ENCODE measurements at regions not wholly inside any gene's neighbourhood (a gene's known extent, or its start where the extent isn't known, plus 50 kb on each side); places are given as distances from the start of the nearest gene placed in this dataset.
A peak's percentile ranks its signal among the peaks of the same experiment; 100 is the strongest.

DNA sequence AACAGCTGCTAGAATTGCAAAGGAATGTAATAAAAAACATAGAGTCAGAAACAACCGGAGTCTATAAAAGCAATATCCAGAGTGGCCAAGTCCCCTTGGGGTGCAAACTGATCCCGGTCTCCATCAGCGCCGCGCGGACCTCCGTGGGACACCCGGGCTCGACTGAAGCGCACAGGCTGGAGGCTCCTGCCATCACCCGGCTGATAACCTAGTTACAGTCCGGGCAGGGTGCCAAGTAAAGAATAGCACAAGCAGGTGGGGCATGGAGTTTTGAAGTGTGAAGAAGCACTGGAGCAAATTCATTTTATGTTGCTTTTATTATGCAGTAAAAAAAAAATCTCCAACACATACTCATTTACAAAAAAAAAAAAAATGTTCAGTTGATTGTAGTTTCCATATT lies 205.1 kb upstream of the GMDS start:
- H3K9me3 ChIP-seq (ENCODE audit: control insufficient read depth in 2 of 2, low read length in 2 of 2): no peaks in the 10 kb centered on the region
- H3K4me1 ChIP-seq (ENCODE audit: control insufficient read depth in 2 of 2, insufficient read depth in 2 of 2, low read length in 2 of 2): peaks cover 6 to 12% of the 10 kb centered on the region in 2 donors
- no peak overlapping the region for H3K27ac ChIP-seq (ENCODE audit: low read depth in 2 of 2, low read length in 2 of 2)
- no peaks in the 10 kb centered on the region for H3K27me3 ChIP-seq (ENCODE audit: control insufficient read depth in 2 of 2, insufficient read depth in 2 of 2, low read length in 2 of 2)
- no peak overlapping the region for H3K4me3 ChIP-seq (ENCODE audit: low read length in 2 of 2)
- no peak overlapping the region for H3K9ac ChIP-seq (ENCODE audit: low read depth in 1 of 2, low read length in 2 of 2)
- H3K36me3 ChIP-seq (ENCODE audit: control insufficient read depth in 2 of 2, insufficient read depth in 2 of 2, low read length in 2 of 2): no peaks in the 10 kb centered on the region

GRCh38 chr6:2449572-2449940 lies 204.2 kb upstream of the GMDS start:
- Histone ChIP-seq H3K27ac (ENCODE audit: low read depth in 2 of 2, low read length in 2 of 2) (no peak overlapping the region), H3K9me3 (ENCODE audit: control insufficient read depth in 2 of 2, low read length in 2 of 2) (no peaks in the 10 kb centered on the region), H3K36me3 (ENCODE audit: control insufficient read depth in 2 of 2, insufficient read depth in 2 of 2, low read length in 2 of 2) (no peaks in the 10 kb centered on the region), H3K4me1 (ENCODE audit: control insufficient read depth in 2 of 2, insufficient read depth in 2 of 2, low read length in 2 of 2) (peaks cover 6 to 12% of the 10 kb centered on the region in 2 donors), H3K9ac (ENCODE audit: low read depth in 1 of 2, low read length in 2 of 2) (no peak overlapping the region), H3K27me3 (ENCODE audit: control insufficient read depth in 2 of 2, insufficient read depth in 2 of 2, low read length in 2 of 2) (no peaks in the 10 kb centered on the region), H3K4me3 (ENCODE audit: low read length in 2 of 2) (no peak overlapping the region)

GRCh38 chr6:2448826-2449571 lies 203.6 kb upstream of the GMDS start:
- Histone ChIP-seq H3K9me3 (ENCODE audit: control insufficient read depth in 2 of 2, low read length in 2 of 2) (no peaks in the 10 kb centered on the region), H3K4me1 (ENCODE audit: control insufficient read depth in 2 of 2, insufficient read depth in 2 of 2, low read length in 2 of 2) (peaks cover 6 to 12% of the 10 kb centered on the region in 2 donors), H3K9ac (ENCODE audit: low read depth in 1 of 2, low read length in 2 of 2) (peak overlapping the region; percentile 17 to 37), H3K27me3 (ENCODE audit: control insufficient read depth in 2 of 2, insufficient read depth in 2 of 2, low read length in 2 of 2) (no peaks in the 10 kb centered on the region), H3K4me3 (ENCODE audit: low read length in 2 of 2) (peak overlapping the region; percentile 26 to 51), H3K27ac (ENCODE audit: low read depth in 2 of 2, low read length in 2 of 2) (no peak overlapping the region), H3K36me3 (ENCODE audit: control insufficient read depth in 2 of 2, insufficient read depth in 2 of 2, low read length in 2 of 2) (no peaks in the 10 kb centered on the region)

DNA sequence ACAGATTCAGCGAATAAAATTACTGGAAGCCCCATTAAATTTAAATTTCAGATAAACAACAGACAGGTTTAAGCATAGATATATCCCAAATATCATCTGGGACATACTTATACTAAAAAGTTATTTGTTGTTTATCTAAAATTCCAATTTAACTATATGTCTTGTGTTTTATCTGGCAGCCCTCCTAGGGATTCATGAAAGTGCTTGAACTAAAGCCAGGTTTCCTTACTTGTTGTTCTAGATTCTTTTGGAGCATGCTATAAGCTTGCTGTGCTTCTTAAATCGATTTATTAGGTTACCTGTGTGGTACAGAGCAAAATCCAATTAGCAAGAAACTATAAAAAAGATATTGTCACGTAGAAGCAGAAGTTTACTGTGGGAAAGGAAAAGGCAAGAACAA lies 202.5 kb upstream of the GMDS start:
- no peaks in the 10 kb centered on the region for H3K36me3 ChIP-seq (ENCODE audit: control insufficient read depth in 2 of 2, insufficient read depth in 2 of 2, low read length in 2 of 2)
- H3K4me1 ChIP-seq (ENCODE audit: control insufficient read depth in 2 of 2, insufficient read depth in 2 of 2, low read length in 2 of 2): peaks cover 6 to 12% of the 10 kb centered on the region in 2 donors
- no peak overlapping the region for H3K4me3 ChIP-seq (ENCODE audit: low read length in 2 of 2)
- no peaks in the 10 kb centered on the region for H3K9me3 ChIP-seq (ENCODE audit: control insufficient read depth in 2 of 2, low read length in 2 of 2)
- no peak overlapping the region for H3K9ac ChIP-seq (ENCODE audit: low read depth in 1 of 2, low read length in 2 of 2)
- H3K27me3 ChIP-seq (ENCODE audit: control insufficient read depth in 2 of 2, insufficient read depth in 2 of 2, low read length in 2 of 2): no peaks in the 10 kb centered on the region
- no peak overlapping the region for H3K27ac ChIP-seq (ENCODE audit: low read depth in 2 of 2, low read length in 2 of 2)

GRCh38 chr6:2447318-2447920 lies 202.0 kb upstream of the GMDS start:
- Histone ChIP-seq H3K27me3 (ENCODE audit: control insufficient read depth in 2 of 2, insufficient read depth in 2 of 2, low read length in 2 of 2) (no peaks in the 10 kb centered on the region), H3K4me3 (ENCODE audit: low read length in 2 of 2) (peak overlapping the region; percentile 24 to 62), H3K27ac (ENCODE audit: low read depth in 2 of 2, low read length in 2 of 2) (no peak overlapping the region), H3K4me1 (ENCODE audit: control insufficient read depth in 2 of 2, insufficient read depth in 2 of 2, low read length in 2 of 2) (peaks cover 6 to 12% of the 10 kb centered on the region in 2 donors), H3K9ac (ENCODE audit: low read depth in 1 of 2, low read length in 2 of 2) (peak overlapping the region in 1 of 2 donors; percentile 17), H3K9me3 (ENCODE audit: control insufficient read depth in 2 of 2, low read length in 2 of 2) (no peaks in the 10 kb centered on the region), H3K36me3 (ENCODE audit: control insufficient read depth in 2 of 2, insufficient read depth in 2 of 2, low read length in 2 of 2) (no peaks in the 10 kb centered on the region)

- Histone ChIP-seq H3K9me3 (ENCODE audit: control insufficient read depth in 2 of 2, low read length in 2 of 2) (no peaks in the 10 kb centered on the region), H3K4me1 (ENCODE audit: control insufficient read depth in 2 of 2, insufficient read depth in 2 of 2, low read length in 2 of 2) (peaks cover 3 to 6% of the 10 kb centered on the region in 2 donors), H3K4me3 (ENCODE audit: low read length in 2 of 2) (no peak overlapping the region), H3K27ac (ENCODE audit: low read depth in 2 of 2, low read length in 2 of 2) (no peak overlapping the region), H3K27me3 (ENCODE audit: control insufficient read depth in 2 of 2, insufficient read depth in 2 of 2, low read length in 2 of 2) (no peaks in the 10 kb centered on the region), H3K36me3 (ENCODE audit: control insufficient read depth in 2 of 2, insufficient read depth in 2 of 2, low read length in 2 of 2) (no peaks in the 10 kb centered on the region), H3K9ac (ENCODE audit: low read depth in 1 of 2, low read length in 2 of 2) (no peak overlapping the region)
Measured at GRCh38 chr6:2441601-2442475, 196.4 kb upstream of the GMDS start.

- H3K27ac ChIP-seq (ENCODE audit: low read depth in 2 of 2, low read length in 2 of 2): no peak overlapping the region
- H3K4me1 ChIP-seq (ENCODE audit: control insufficient read depth in 2 of 2, insufficient read depth in 2 of 2, low read length in 2 of 2): peaks cover 3 to 6% of the 10 kb centered on the region in 2 donors
- H3K27me3 ChIP-seq (ENCODE audit: control insufficient read depth in 2 of 2, insufficient read depth in 2 of 2, low read length in 2 of 2): no peaks in the 10 kb centered on the region
- H3K36me3 ChIP-seq (ENCODE audit: control insufficient read depth in 2 of 2, insufficient read depth in 2 of 2, low read length in 2 of 2): no peaks in the 10 kb centered on the region
- H3K4me3 ChIP-seq (ENCODE audit: low read length in 2 of 2): no peak overlapping the region
- H3K9ac ChIP-seq (ENCODE audit: low read depth in 1 of 2, low read length in 2 of 2): no peak overlapping the region
- H3K9me3 ChIP-seq (ENCODE audit: control insufficient read depth in 2 of 2, low read length in 2 of 2): no peaks in the 10 kb centered on the region
Measured at GRCh38 chr6:2440516-2440915, 195.1 kb upstream of the GMDS start.

DNA sequence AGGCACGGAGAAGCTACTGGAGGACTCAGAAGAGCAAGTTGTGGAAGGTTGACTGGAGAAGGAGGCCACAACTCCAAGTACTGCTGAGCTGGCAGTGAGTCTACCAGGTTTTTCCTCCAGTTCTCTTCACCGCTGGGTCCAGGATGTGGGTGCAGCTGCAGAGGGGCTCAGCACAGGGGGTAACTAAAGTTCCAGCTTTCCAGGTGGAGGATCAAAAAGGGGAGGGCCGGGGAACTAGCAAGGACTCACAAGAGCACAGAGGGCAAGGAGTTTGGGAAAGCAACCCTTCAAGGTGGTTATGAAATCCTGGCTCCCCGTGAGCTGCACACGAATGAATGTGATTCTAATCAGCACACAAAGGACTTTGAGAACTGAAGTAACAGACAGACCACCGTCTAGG lies 194.2 kb upstream of the GMDS start:
- Histone ChIP-seq H3K9me3 (ENCODE audit: control insufficient read depth in 2 of 2, low read length in 2 of 2) (no peaks in the 10 kb centered on the region), H3K9ac (ENCODE audit: low read depth in 1 of 2, low read length in 2 of 2) (no peak overlapping the region), H3K4me3 (ENCODE audit: low read length in 2 of 2) (no peak overlapping the region), H3K27ac (ENCODE audit: low read depth in 2 of 2, low read length in 2 of 2) (no peak overlapping the region), H3K4me1 (ENCODE audit: control insufficient read depth in 2 of 2, insufficient read depth in 2 of 2, low read length in 2 of 2) (peaks cover 3 to 6% of the 10 kb centered on the region in 2 donors), H3K36me3 (ENCODE audit: control insufficient read depth in 2 of 2, insufficient read depth in 2 of 2, low read length in 2 of 2) (no peaks in the 10 kb centered on the region), H3K27me3 (ENCODE audit: control insufficient read depth in 2 of 2, insufficient read depth in 2 of 2, low read length in 2 of 2) (no peaks in the 10 kb centered on the region)

- Histone ChIP-seq H3K27ac (ENCODE audit: low read depth in 2 of 2, low read length in 2 of 2) (no peak overlapping the region), H3K4me1 (ENCODE audit: control insufficient read depth in 2 of 2, insufficient read depth in 2 of 2, low read length in 2 of 2) (peaks cover 3 to 6% of the 10 kb centered on the region in 2 donors), H3K27me3 (ENCODE audit: control insufficient read depth in 2 of 2, insufficient read depth in 2 of 2, low read length in 2 of 2) (no peaks in the 10 kb centered on the region), H3K9me3 (ENCODE audit: control insufficient read depth in 2 of 2, low read length in 2 of 2) (no peaks in the 10 kb centered on the region), H3K9ac (ENCODE audit: low read depth in 1 of 2, low read length in 2 of 2) (no peak overlapping the region), H3K36me3 (ENCODE audit: control insufficient read depth in 2 of 2, insufficient read depth in 2 of 2, low read length in 2 of 2) (no peaks in the 10 kb centered on the region), H3K4me3 (ENCODE audit: low read length in 2 of 2) (no peak overlapping the region)
Measured at GRCh38 chr6:2439082-2439481, 193.7 kb upstream of the GMDS start.

All from mucosa of rectum (tissue), 2 donors.